ENCODE measurements at regions not wholly inside any gene's neighbourhood (a gene's known extent, or its start where the extent isn't known, plus 50 kb on each side); places are given as distances from the start of the nearest gene placed in this dataset.

GRCh38 chr7:36086571-36086970 lies 66.5 kb upstream of the EEPD1 start:
- Histone ChIP-seq H3K27me3 (ENCODE audit: control insufficient read depth, insufficient read depth, low read length) (peaks cover 18% of the 10 kb centered on the region), H4K91ac (ENCODE audit: insufficient read depth, low read depth, low read length) (no peak overlapping the region), H3K79me1 (ENCODE audit: low read depth in 1 of 2, low read length in 2 of 2) (no peaks in the 10 kb centered on the region), H3K23ac (ENCODE audit: low read depth, low read length) (no peak overlapping the region), H2BK15ac (ENCODE audit: low read depth, low read length) (no peak overlapping the region), H4K8ac (ENCODE audit: low read depth in 2 of 2, low read length in 2 of 2) (no peak overlapping the region), H3K27ac (ENCODE audit: insufficient read depth, low read length) (no peak overlapping the region), H3K4me1 (ENCODE audit: control insufficient read depth, insufficient read depth, low read length) (no peaks in the 10 kb centered on the region), H2BK5ac (ENCODE audit: low read depth, low read length, poor library complexity, severe bottlenecking) (no peak overlapping the region), H2BK20ac (ENCODE audit: low read depth, low read length) (no peak overlapping the region), H3K36me3 (ENCODE audit: control insufficient read depth, insufficient read depth, low read length) (no peaks in the 10 kb centered on the region), H3K4ac (ENCODE audit: low read depth, low read length) (no peak overlapping the region), H3K18ac (ENCODE audit: low read depth, low read length) (no peak overlapping the region), H3K4me2 (ENCODE audit: low read depth, low read length) (no peak overlapping the region), H2BK120ac (ENCODE audit: low read depth, low read length) (no peak overlapping the region), H4K5ac (ENCODE audit: low read depth, low read length) (no peak overlapping the region), H2AK5ac (ENCODE audit: low read depth, low read length) (no peak overlapping the region), H3K9me1 (ENCODE audit: insufficient read depth, low read length) (no peaks in the 10 kb centered on the region; the same call in 1 of the 2 replicates), H3K9me3 (ENCODE audit: control insufficient read depth, insufficient read depth, low read length) (peaks cover 3% of the 10 kb centered on the region), H3K14ac (replicated peaks; ENCODE audit: low read depth, low read length) (no peak overlapping the region), H2AK9ac (replicated peaks; ENCODE audit: low read depth, low read length, poor library complexity) (no peak overlapping the region), H2AFZ (replicated peaks; ENCODE audit: low read length, poor library complexity) (no peak overlapping the region), H3K4me3 (ENCODE audit: insufficient read depth, low read depth, low read length) (no peak overlapping the region), H4K20me1 (ENCODE audit: insufficient read depth, low read length) (no peaks in the 10 kb centered on the region), H3K9ac (ENCODE audit: low read depth, low read length) (no peak overlapping the region), H3K56ac (ENCODE audit: extremely low read depth, insufficient read depth, low read length) (0 out of 2 replicates have a peak overlapping the region, but pooled peaks have one; percentile 24)
- ChIA-PET CTCF (no interaction called here), POLR2A (ENCODE audit: unreplicated experiment) (no interaction called here)
- no TSS peak for BruUV-seq (replicated peaks)
- no peak for TF ChIP-seq BHLHE40 (IDR thresholded peaks at IDR 0.05; ENCODE audit: low read depth, low read length)
- no peak for TF ChIP-seq ELK1 (IDR thresholded peaks at IDR 0.05; ENCODE audit: borderline replicate concordance, low read depth, low read length)
- no peak for TF ChIP-seq USF2 (IDR thresholded peaks at IDR 0.05; ENCODE audit: low read depth, low read length)
- TF ChIP-seq RFX5 (IDR thresholded peaks at IDR 0.05; ENCODE audit: low read depth, low read length), result no peak
- no peak for TF ChIP-seq CEBPB (IDR thresholded peaks at IDR 0.05; ENCODE audit: low read depth, low read length)
- no peak for TF ChIP-seq NFE2L2 (IDR thresholded peaks at IDR 0.05; ENCODE audit: low read depth, low read length)
- TF ChIP-seq SMC3 (IDR thresholded peaks at IDR 0.05; ENCODE audit: low read depth, low read length), result no peak
- TF ChIP-seq CHD1 (IDR thresholded peaks at IDR 0.05; ENCODE audit: low read depth, low read length), result no peak
- TF ChIP-seq RAD21 (IDR thresholded peaks at IDR 0.05; ENCODE audit: low read length), result no peak
- no peak for TF ChIP-seq CTCF (conservative IDR thresholded peaks at IDR 0.05; ENCODE audit: low read depth, low read length)
- TF ChIP-seq RCOR1 (IDR thresholded peaks at IDR 0.05; ENCODE audit: insufficient replicate concordance, low read length), result no peak
- TF ChIP-seq MAZ (IDR thresholded peaks at IDR 0.05; ENCODE audit: borderline replicate concordance, low read depth, low read length), result no peak
- no peak for TF ChIP-seq MAFK (IDR thresholded peaks at IDR 0.05; ENCODE audit: low read depth, low read length)
- no peak for TF ChIP-seq MXI1 (IDR thresholded peaks at IDR 0.05; ENCODE audit: borderline replicate concordance, low read depth, low read length)
- TF ChIP-seq FOS (IDR thresholded peaks at IDR 0.05; ENCODE audit: low read depth, low read length), result no peak
- TF ChIP-seq POLR2A (IDR thresholded peaks at IDR 0.05; ENCODE audit: low read depth, low read length), result no peak
- intact Hi-C loops (cut with micrococcal nuclease), result no loop called here
- dilution Hi-C loops (cut with HindIII; ENCODE audit: low sequenced_read_pairs, unreplicated experiment), result no loop called here
- ATAC-seq (ENCODE audit: low read depth) (no peak), DNase-seq (no peak)
- in situ Hi-C loops (cut with MboI; ENCODE audit: low sequenced_read_pairs), result no loop called here
